Left ventricle myocardium inferior (tissue), 1 donor: ENCODE measurements at regions not wholly inside any gene's neighbourhood (a gene's known extent, or its start where the extent isn't known, plus 50 kb on each side); places are given as distances from the start of the nearest gene placed in this dataset.

Experiments
- DNase-seq: peaks from one replicate; pipeline ENCODE4 v3.0.0-alpha.2; 2020
- H3K27ac ChIP-seq: fragments of 200-600 bp; replicated peaks from 2 replicates; pipeline ENCODE4 v1.8.0; 2021
- H3K27me3 ChIP-seq: fragments of 200-600 bp; 2 replicates; pipeline ENCODE4 v1.8.0; 2021; ENCODE audit warnings: low read depth
- H3K36me3 ChIP-seq: fragments of 200-600 bp; 2 replicates; pipeline ENCODE4 v1.8.0; 2021
- H3K4me1 ChIP-seq: fragments of 200-600 bp; 2 replicates; pipeline ENCODE4 v1.8.0; 2021
- H3K4me3 ChIP-seq: fragments of 200-600 bp; 2 replicates; pipeline ENCODE4 v1.8.0; 2021; ENCODE audit warnings: mild to moderate bottlenecking, moderate library complexity
- H3K9me3 ChIP-seq: fragments of 200-600 bp; replicated peaks from 2 replicates; pipeline ENCODE4 v1.8.0; 2021
- CTCF ChIP-seq: fragments of 200-600 bp; IDR thresholded peaks from 2 replicates; pipeline ENCODE4 v1.8.0; 2021; ENCODE audit warnings: antibody characterized with exemption, mild to moderate bottlenecking, borderline replicate concordance
- intact Hi-C: fragments of 100-400 bp; cut with micrococcal nuclease; formaldehyde crosslinking; loops from one replicate; pipeline ENCODE4 v1.11.0; 2022
- donor health status: DM: no; HTN: yes; CAD: no; lungs with severe emphysema.

- H3K27me3 ChIP-seq = no peaks in the 10 kb centered on the region
- H3K4me1 ChIP-seq = no peaks in the 10 kb centered on the region
- H3K9me3 ChIP-seq = no peaks in the 10 kb centered on the region
- H3K36me3 ChIP-seq = no peaks in the 10 kb centered on the region
- no peak overlapping the region for H3K4me3 ChIP-seq
- no peak for DNase-seq
- intact Hi-C loops = no loop called here
- H3K27ac ChIP-seq = no peak overlapping the region
- TF ChIP-seq CTCF = no peak
Observed at GRCh38 chr3:35224565-35225295, 414.6 kb upstream of the ARPP21 start.

GRCh38 chr3:35241236-35241635 lies 398.1 kb upstream of the ARPP21 start:
- Histone ChIP-seq H3K36me3 (no peaks in the 10 kb centered on the region), H3K27ac (no peak overlapping the region), H3K27me3 (no peaks in the 10 kb centered on the region), H3K4me1 (no peaks in the 10 kb centered on the region), H3K9me3 (no peaks in the 10 kb centered on the region), H3K4me3 (no peak overlapping the region)
- no peak for TF ChIP-seq CTCF
- intact Hi-C loops = no loop called here
- no peak for DNase-seq

- TF ChIP-seq CTCF = no peak
- H3K4me3 ChIP-seq = no peak overlapping the region
- peaks cover 4% of the 10 kb centered on the region for H3K9me3 ChIP-seq
- no peaks in the 10 kb centered on the region for H3K27me3 ChIP-seq
- no peak for DNase-seq
- H3K36me3 ChIP-seq = no peaks in the 10 kb centered on the region
- H3K4me1 ChIP-seq = no peaks in the 10 kb centered on the region
- intact Hi-C loops = no loop called here
- H3K27ac ChIP-seq = no peak overlapping the region
Observed at GRCh38 chr3:35254917-35255316, 384.4 kb upstream of the ARPP21 start.

DNA sequence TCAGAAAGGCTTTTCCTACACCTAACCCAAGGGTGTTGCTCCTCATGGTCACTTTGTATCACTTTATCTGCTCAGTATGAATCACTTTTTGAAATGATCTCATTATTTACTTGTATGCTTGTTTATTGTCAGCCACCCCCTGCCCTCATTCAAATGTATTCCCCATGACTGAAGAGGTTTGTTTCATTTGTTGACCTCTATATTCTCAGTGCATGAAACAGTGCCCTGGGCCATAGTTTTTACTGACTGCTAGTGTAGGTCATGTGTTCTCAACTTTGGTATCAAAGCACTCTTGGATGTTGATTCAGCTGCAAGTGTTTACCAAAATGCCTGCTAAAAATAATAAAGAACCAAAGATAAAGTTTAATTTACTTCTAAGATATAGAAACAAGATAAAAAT lies 381.7 kb upstream of the ARPP21 start:
- H3K4me3 ChIP-seq = no peak overlapping the region

DNA sequence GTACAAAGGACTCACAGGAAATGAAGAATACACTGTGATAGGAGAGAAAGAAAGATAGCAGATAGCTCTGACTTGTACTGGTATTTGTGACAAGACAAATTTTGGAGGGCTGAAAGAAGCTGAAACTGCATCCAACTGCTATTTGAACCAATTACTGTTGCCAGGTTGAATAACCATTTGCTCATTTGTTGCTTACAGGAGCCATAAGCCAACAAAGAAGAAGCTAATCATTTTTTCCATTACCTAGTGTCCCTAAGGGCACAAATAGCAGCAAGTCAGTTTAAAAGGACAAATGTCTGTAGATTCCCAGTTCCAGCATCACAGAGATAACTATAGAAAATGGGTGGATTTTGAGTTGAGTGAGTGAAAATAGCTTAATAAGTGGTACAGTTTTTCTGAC lies 376.9 kb upstream of the ARPP21 start:
- intact Hi-C loops = no loop called here
- H3K27me3 ChIP-seq = no peaks in the 10 kb centered on the region

More for the DNA sequence above, 381.7 kb upstream of the ARPP21 start:
- Histone ChIP-seq H3K27ac (no peak overlapping the region), H3K9me3 (peaks cover 4% of the 10 kb centered on the region), H3K4me1 (no peaks in the 10 kb centered on the region), H3K36me3 (no peaks in the 10 kb centered on the region), H3K27me3 (no peaks in the 10 kb centered on the region)
- intact Hi-C loops = no loop called here
- TF ChIP-seq CTCF = no peak
- no peak for DNase-seq

More for the DNA sequence above, 376.9 kb upstream of the ARPP21 start:
- Histone ChIP-seq H3K4me3 (no peak overlapping the region), H3K27ac (no peak overlapping the region), H3K4me1 (no peaks in the 10 kb centered on the region), H3K9me3 (no peaks in the 10 kb centered on the region), H3K36me3 (no peaks in the 10 kb centered on the region)
- no peak for DNase-seq
- no peak for TF ChIP-seq CTCF
